DOHH2 (cell line): ENCODE measurements at regions not wholly inside any gene's neighbourhood (a gene's known extent, or its start where the extent isn't known, plus 50 kb on each side); places are given as distances from the start of the nearest gene placed in this dataset.

ENCODE experiments used
- CTCF ChIP-seq: fragments of 200-600 bp; sonication (generic); IDR thresholded peaks from one replicate; pipeline ENCODE4 v1.5.1; 2014; ENCODE audit warnings: antibody characterized with exemption, mild to moderate bottlenecking, low read depth, low read length; ENCODE audit not compliant: poor library complexity, severe bottlenecking
- EZH2phosphoT487 ChIP-seq: fragments of 200-600 bp; sonication (generic); IDR thresholded peaks from 2 replicates; pipeline ENCODE4 v1.6.1; 2017; ENCODE audit warnings: borderline replicate concordance, mild to moderate bottlenecking, antibody characterized with exemption, low read length, moderate library complexity, mixed read lengths

- TF ChIP-seq CTCF: no peak
- TF ChIP-seq EZH2phosphoT487: no peak
Measured at GRCh38 chr1:87686136-87686495, 357.4 kb downstream of the LMO4 start.
